ENCODE measurements at regions not wholly inside any gene's neighbourhood (a gene's known extent, or its start where the extent isn't known, plus 50 kb on each side); places are given as distances from the start of the nearest gene placed in this dataset.

- DNase-seq: no peak
Measured at GRCh38 chr2:128805237-128805636, 486.6 kb upstream of the HS6ST1 start.

DNA sequence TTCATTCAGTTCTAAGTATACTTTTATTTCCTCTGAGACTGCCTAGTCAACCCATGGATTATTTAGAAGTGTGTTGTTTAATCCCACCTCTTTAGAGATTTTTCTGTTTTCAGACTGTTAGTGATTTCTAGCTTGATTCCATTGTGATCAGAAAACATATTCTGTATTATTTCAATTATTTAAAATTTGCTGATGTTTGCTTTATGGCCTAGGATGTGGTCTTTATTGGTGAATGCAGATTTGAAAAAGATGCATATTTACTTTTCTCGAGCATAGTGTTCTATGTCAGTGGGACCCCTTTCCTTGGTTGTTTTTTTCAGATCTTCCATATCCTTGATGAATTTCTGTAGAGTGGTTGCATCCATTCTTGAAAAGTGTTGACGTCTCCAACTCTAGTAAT lies 487.2 kb upstream of the HS6ST1 start:
- DNase-seq: no peak

GRCh38 chr2:128807317-128807716 lies 488.6 kb upstream of the HS6ST1 start:
- DNase-seq: no peak

DNA sequence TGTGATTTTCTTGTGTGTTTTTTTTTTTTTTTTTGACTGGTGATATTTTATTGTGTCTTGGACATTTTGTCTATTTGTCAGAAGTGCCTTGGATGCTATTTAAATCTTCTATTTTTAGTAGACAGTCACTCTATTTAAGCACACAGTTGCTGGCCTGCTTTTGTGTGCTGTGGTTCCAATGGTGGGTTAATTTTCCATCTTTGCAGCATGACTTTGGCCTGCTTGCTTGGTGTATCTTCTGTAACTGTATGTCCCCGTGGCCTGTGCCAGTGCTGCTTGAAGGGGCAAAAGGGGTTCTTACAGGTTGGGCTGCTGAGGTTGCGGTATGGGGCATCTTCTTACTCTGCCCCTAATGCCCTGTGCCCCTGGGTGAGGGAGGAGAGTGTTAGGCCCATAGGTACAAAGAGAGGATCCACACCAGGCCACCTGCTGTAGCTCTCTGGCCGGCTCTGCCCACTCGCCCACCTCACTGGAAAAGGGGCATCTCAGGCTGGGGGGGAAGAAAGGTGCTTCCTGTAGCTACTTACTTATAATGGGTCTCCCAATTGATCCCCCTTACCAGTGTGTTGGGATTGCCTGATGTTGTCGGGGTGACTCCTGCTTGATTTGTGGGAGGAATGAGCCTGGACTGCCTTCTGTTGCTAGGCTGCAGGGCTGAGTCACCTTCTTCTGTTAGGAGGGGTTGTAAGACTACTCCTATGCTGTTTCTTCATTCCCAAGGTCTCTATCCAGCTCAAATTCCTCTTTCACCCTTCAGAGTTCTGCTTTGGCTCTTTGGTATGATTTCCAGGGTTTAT lies 490.0 kb upstream of the HS6ST1 start:
- peak; percentile 1 for DNase-seq

DNA sequence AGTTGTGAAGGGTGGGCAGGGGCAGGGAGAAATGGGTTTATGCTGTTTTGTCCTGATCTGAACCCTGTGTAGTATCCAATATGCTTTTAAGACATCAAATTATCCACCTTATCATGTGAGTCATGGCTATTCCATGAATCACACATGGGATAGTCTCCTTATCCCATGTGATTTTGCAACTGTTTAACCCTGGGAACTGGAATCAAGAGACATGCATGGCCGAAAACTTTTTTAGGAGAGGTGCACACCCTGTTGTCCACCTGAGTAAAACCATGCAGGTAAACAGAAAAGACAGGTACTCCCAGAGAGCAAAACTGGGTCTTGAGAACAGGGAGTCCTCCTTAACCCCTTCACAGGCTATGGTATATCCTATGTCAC lies 490.6 kb upstream of the HS6ST1 start:
- DNase-seq: no peak

- no peak for DNase-seq
Measured at GRCh38 chr2:128809880-128810279, 491.2 kb upstream of the HS6ST1 start.

DNA sequence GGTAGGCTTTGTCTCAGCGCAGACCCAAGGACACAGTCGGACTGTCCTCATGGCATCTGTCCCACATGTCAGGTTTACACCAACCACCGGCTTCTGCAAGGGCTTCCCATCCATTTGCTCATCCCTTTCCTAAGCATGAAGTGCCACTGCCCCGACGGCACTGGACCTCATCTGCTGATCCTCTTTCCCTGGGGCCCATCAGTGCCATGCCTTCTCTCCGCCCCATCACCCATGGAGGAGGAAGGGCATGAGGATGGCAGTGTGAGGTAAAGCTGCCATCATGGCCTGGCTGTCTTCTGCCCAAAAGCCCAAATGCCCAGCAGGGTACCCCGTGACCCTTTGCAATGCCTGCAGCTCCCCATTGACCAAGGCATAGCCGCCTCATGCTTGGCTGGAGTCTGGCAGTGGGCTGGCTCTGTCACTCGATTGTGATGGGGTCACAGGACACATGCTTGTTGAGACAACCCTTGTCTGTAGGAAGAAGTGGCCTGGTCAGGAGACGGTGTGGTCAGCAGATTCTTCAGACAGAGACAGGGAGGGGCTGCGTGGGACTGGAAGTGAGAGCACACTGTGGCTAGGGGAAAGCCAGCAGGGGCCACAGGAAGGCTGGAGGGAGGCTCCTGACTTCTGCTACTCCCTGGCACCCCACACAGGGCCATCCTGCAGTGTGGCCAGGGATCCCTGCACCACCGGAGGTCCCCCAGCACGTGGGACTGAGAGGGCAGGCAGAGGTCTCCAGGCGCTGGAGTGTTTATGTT lies 493.7 kb upstream of the HS6ST1 start:
- no peak for DNase-seq

DNA sequence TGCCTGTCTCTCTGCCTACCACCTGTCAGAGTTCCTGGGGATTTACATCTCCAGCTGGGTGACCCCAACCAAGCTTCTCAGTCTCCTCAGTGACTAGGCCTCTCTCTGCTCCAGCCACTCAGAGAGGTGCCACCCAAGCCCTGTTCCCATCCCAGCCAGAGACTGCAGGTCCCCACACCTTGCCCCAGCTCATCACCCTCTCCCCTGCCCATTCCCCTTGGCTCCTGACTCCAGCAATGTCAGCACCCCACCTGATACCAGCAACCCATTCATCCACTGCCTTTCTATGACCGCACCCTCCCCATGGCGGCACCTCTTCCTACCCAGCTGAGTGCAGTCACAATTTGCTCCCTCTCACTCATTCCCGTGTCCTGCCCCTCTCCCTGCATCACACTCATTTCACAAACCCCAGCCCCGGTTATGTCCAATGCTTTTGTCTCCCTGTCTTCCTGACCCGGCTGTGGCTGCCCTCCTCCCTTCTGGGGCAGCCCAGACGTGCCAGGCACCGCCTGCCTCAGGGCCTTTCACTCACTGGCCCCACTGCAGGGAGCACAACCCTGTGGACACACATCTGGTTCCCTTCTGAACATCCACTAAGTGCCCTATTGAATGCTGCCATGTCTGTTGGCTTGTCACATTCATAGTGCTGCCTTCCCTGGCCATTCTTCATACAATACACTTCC lies 494.8 kb upstream of the HS6ST1 start:
- DNase-seq: no peak

GRCh38 chr2:128815248-128815647 lies 496.6 kb upstream of the HS6ST1 start:
- DNase-seq: no peak

GRCh38 chr2:128817171-128817570 lies 498.5 kb upstream of the HS6ST1 start:
- DNase-seq: no peak

- no peak for DNase-seq
Measured at GRCh38 chr2:128817813-128818212, 499.1 kb upstream of the HS6ST1 start.

DNA sequence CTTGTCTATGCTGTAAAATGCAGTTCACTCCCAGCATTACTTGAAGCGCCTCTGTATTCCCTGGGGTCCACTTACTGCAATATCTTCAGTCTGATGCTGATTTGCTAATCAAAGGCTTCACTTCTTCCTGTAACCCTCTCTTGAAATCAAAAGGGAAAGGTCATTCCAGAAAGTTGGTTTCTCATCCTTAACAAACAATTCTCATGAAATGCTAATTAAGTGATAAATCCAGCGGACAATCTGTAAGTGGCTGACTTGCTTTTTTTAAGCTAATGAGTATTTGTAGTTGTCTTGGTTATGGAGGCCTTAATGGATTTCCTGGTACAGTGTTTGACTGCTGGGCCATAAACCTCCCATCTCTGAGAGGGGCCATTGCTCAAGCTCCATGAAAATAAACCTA lies 499.6 kb upstream of the HS6ST1 start:
- DNase-seq: no peak

GRCh38 chr2:128818704-128819491 lies 500.2 kb upstream of the HS6ST1 start:
- no peak for DNase-seq

GRCh38 chr2:128820452-128820851 lies 501.8 kb upstream of the HS6ST1 start:
- no peak for DNase-seq

- no peak for DNase-seq
Measured at GRCh38 chr2:128821010-128821409, 502.3 kb upstream of the HS6ST1 start.

GRCh38 chr2:128832946-128833663 lies 514.4 kb upstream of the HS6ST1 start:
- no peak for DNase-seq

GRCh38 chr2:128833664-128834027 lies 515.0 kb upstream of the HS6ST1 start:
- DNase-seq: no peak

- no peak for DNase-seq
Measured at GRCh38 chr2:128834207-128834879, 515.7 kb upstream of the HS6ST1 start.

DNA sequence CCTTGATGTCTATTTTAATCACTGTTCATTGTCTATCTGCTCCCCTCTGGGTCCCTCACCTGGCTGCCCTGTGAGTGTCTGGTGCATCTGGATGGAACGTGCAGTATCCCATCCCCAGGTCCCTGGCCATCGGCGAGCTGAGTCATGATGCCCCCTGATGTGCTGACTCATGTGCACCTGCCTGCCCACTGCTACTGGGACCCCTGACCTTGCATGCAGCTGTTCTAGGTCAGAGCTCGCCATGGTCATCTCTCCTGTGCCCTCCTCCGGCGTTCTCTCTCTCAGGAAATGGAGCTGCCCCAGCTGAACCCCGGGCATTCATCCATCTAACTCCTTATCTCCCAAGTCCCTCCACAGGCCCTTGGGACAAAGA lies 516.2 kb upstream of the HS6ST1 start:
- DNase-seq: no peak

GRCh38 chr2:128835342-128835855 lies 516.7 kb upstream of the HS6ST1 start:
- DNase-seq: no peak

DNA sequence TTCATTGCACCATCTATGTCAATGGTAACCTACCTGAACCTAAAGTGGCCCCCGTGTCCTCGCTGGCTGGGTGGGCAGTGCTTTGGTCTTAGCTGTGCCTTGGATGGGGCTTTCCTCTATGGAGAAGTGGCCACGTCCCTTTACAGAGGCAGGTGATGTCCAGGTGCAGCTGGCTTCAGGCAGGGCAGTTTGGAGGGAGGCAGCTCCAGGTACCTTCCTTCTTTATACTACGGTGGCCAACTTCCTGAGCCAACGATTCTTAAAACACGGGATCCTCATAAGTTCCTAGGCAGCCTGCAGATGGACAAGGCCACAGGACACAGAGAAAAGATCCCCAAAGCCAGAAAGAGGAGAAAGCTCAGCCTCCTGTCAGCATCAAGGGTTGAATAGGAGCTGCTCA lies 517.3 kb upstream of the HS6ST1 start:
- DNase-seq: no peak
